GM18868 (cell line): ENCODE measurements at regions not wholly inside any gene's neighbourhood (a gene's known extent, or its start where the extent isn't known, plus 50 kb on each side); places are given as distances from the start of the nearest gene placed in this dataset.

Experiments
- ATAC-seq: cut with Tn5 transposase; IDR thresholded peaks from one replicate; pipeline ENCODE4 v1.9.1; 2021; ENCODE audit warnings: mild to moderate bottlenecking, moderate library complexity; ENCODE audit not compliant: unreplicated experiment

- peak; percentile 72 for ATAC-seq
Observed at GRCh38 chr7:116445447-116446211, 53.9 kb upstream of the CAV2 start.

- ATAC-seq = no peak
Observed at GRCh38 chr7:116446212-116446855, 53.2 kb upstream of the CAV2 start.

- ATAC-seq = no peak
Observed at GRCh38 chr7:116447436-116447835, 52.1 kb upstream of the CAV2 start.

GRCh38 chr7:116447966-116448839 is 51.3 kb upstream of the CAV2 start:
- no peak for ATAC-seq

- ATAC-seq = no peak
Observed at GRCh38 chr7:116449441-116449840, 50.1 kb upstream of the CAV2 start.
